Mucosa of gallbladder (tissue), 1 donor: ENCODE measurements at regions not wholly inside any gene's neighbourhood (a gene's known extent, or its start where the extent isn't known, plus 50 kb on each side); places are given as distances from the start of the nearest gene placed in this dataset.
"Not testable (repeated sequence)": the region's sequence is repeated elsewhere in the genome, so short reads cannot be mapped to it uniquely, and the experiment has no call there.

Experiments
- DNase-seq: peaks from one replicate; pipeline ENCODE4 v3.0.0-alpha.2; 2020; ENCODE audit warnings: low spot score
- donor health status: DM: no; HTN: no; CAD: no.

DNA sequence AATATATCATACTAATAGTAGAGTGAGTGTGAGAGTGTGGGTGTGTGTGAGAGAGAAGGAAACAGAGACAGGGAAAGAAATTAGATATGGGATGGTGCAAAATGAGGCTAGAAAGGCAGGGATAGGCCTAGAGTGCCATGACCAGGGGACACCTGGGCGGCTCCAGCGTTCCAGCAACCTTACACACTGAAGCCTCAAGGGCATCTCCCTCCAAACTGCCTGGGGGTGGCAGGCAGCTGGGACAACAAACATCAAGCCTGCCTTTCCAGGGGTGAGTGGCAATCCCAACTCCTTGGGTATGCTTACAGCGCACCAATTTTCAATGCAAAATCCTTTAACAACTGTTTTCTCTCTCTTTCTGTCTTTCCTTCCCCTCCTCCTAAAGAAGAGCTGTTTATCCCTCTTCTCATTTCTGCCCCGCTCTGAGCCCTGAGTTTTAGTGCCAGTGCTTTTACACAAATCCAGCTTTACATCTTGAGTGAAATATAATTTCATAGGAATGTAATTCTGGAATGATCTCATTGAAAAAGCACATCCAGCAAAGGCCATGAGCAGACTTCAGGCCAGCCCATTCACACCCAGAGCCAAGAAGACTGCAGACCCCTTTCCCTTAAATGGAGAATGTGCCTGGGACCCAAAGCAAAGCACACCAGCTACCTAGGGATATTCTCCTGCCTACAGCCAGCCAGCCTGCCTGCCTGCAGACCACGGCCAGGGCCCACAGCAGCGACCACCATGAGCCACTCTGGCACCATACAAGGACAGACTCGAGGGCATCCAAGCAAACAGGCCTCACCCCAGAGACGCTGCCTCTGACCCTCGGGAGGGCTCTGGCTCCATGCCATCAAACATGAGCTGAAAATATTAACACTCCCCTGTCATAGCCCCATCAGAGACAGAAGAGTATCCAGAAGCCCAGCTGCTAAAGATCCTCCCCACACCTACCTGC is 90.3 kb downstream of the RPL27A start:
- no peak for DNase-seq

DNA sequence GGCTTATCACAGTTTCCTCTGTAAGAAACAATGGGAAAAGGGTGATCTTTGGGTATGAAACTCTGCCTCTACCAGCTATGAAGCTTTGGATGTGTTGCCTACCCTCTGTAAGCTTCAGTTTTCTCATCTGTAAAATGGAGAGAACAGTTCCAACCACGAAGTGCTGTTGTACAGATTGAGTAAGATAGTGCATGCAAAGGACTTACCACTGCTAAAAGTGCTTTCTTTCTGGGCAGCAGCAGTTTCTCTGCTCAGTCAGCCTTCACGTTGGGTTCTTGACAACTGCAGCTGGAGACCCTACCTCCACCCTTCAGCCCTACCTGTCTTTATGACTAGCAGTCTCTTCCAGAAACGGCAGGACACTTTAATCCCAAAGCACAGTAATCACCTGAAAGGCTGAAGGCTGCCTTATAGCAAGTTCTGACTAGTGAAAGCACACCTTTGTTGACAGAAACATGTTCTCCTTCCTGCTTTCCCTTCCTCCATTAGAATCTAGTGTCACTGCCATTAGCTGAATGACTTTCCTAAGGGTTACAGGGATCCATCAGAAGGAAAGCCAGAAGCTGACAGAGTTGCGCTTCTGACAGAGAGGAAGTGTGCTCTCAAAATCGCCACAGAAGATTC is 91.4 kb downstream of the RPL27A start:
- no peak for DNase-seq

DNA sequence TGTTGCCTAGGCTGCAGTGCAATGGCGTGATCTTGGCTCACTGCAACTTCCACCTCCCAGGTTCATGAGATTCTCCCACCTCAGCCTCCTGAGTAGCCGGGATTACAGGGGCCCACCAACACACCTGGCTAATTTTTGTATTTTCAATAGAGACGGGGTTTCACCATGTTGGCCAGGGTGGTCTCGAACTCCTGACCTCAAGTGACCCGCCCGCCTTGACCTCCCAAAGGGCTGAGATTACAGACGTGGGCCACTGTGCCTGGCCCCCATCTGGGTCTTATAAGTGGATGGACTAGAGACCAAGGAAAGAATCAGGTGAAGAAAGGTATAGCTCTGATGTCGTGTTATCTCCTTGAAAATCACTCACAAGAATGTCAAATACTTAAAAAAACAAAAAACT is 92.3 kb downstream of the RPL27A start:
- not testable (repeated sequence) for DNase-seq

DNA sequence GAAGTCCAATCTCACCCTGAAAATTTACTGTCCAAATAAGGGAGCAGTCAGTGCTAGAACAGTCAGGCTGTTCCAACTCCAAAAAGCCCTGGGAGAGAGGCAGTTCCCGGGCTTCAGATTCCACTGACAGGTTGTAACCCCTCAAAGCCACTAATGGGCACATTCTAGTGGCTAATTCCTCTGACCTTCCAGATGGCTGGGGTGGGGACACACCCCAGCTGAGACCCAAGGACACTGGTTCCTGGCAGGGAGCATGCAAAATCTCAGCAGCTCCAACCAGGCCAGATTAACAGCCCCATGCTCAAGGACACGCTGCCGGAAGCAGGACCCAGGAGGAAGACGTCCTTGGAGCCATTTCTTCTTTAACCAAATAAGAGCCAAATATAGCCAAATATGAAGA is 92.7 kb downstream of the RPL27A start:
- DNase-seq: no peak

DNA sequence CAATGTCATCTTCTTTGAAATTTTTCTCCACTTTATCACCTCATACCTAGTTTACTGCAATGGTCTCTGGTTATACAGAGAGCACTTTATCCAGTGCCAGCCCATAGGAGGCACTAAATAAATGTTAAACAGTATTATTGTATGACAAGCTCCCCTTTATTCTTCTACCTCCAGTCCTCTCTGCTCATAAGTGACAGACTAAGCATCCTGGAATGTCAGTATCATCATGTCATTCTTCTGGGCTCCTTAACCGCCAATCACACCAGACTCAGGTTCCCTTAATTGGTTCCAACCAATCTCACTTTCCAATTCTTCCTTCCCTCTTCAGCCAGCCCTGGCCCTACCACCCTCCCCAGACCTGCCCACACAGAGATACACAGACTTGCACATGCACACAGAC is 93.1 kb downstream of the RPL27A start:
- DNase-seq: no peak

DNA sequence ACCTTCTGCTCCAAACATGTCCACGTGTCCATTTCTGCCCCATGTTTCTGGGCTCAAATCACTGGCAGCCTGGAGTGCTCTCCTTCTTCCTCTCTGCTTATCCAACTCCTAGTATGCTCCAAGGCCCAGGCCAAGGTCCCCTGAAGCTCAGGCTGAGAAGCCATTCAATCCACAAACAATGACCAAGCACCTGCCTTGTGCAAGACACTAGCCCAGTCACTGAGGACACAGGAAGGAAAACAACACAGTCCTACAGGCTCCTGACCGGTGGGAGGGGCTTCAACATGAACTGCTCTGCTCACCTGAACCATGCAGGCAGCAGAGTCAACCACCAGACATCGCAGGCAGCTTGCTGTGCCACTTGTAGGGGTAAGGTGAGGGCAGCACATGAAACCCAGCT is 93.6 kb downstream of the RPL27A start:
- no peak for DNase-seq

- DNase-seq: no peak
These were observed 95.5 kb downstream of the RPL27A start for GRCh38 chr11:8777907-8778767.

DNA sequence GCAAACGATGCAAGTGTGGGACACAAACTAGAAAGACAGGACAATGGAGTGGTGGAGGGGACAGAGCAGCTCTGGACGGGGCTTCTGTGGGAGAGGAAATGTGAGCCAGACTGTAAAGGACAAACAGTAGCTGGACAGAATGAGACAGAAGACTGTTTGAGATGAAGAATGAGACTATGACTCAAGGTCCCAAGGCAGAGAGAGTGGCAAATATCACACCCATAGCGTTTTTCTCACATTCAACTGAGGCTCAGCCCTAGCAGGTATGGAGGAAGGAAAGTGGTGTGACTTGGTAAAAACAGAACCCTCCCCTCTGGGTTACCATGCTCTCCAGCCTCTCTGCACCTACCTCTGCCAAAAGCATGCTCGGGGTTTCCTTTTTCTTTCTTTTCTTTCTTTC is 96.5 kb downstream of the RPL27A start:
- DNase-seq: no peak

DNA sequence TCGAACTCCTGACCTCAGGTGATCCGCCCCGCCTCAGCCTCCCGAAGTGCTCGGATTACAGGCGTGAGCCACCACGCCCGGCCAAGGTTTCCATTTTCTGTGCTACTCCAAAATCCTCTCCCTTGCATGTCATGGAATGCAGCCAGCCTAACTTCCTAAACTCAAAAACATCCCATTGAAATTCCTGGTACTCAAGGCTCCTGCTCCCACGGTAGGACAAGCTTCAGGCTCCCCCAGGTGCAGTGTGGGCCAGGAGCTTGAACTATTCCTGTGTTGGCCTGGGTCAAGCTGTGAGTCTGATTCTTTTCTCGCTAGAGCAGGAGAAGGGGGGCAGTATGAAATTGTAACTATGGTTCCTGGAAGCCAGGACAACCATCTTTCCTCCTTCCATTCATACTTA is 97.1 kb downstream of the RPL27A start:
- no peak for DNase-seq

DNA sequence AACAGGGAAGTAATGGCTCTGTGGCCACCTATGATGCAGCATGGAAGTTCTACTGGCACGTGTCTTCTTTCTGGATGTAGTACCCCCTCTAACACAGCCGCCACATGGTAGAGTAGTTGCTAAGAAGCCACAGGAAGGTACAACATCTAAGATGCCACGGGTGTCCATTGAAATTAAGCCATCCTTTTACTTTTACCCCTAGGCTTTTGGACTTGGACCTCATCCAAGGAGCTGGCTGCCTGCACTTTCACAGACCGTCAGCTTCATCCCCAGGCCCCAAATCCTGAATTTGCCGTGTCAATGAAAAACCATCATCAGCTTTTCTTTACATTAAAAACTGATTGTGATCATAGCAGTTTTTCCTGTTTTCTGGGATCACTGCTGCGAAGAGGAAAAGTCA is 102.4 kb downstream of the RPL27A start:
- DNase-seq: no peak

DNA sequence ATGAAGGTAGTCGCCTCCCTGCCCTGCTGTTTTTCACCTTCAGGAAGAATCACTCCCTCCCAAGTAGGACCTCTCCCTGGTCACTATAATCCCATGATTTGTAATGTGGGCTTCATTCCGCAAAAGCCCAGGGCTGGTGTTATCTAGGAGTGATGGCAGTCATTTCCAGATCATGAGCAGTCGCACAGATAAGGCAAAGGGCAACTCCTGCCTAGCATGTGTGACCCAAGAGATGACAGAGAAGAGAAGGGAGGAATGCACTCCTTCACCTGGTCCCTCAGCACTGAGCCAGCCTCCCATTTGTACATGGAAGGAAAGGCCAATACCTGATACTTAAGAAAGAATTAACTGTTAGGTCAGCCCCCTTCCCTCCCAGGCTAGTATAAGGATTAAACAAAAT is 102.9 kb downstream of the RPL27A start:
- no peak for DNase-seq

- DNase-seq: no peak
These were observed 103.4 kb downstream of the RPL27A start for GRCh38 chr11:8785998-8786397.

DNA sequence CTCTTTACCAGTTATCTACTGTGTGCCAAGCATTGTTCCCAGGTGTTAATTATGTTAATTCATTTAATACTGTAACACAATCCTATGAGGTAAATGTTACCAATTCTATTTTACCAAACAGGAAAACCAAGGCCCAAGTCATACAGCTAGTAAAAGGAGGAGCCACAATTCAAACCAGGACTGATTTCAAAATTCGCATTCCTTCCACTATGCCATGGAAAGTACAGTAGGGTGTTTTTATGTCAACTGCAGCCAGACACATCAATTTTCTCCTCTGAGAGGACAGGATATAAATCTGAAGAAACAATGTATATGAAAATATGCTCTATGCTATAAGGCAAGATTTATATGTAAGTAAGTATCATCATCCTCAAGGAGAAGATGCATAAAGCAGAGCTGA is 104.3 kb downstream of the RPL27A start:
- no peak for DNase-seq

DNA sequence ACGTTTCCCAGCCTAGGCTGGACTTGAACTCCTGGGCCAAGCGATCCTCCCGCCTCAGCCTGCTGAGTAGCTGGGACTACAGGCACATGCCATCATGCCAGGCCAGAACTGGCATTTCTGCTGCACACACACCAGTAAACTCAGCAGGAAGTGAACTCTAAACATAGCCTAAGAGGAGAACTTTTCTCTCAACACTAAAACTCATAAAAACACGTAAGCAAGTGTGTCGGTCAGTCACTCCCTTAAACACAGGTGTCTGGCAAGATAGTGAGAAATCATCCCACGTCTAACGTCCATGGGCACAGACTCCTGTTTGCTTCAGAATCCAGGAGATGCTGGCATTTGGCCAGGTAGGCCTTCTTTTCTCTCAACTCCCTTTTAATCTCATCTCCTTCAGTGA is 104.8 kb downstream of the RPL27A start:
- DNase-seq: no peak

- no peak for DNase-seq
These were observed 106.0 kb downstream of the RPL27A start for GRCh38 chr11:8788616-8789015.

DNA sequence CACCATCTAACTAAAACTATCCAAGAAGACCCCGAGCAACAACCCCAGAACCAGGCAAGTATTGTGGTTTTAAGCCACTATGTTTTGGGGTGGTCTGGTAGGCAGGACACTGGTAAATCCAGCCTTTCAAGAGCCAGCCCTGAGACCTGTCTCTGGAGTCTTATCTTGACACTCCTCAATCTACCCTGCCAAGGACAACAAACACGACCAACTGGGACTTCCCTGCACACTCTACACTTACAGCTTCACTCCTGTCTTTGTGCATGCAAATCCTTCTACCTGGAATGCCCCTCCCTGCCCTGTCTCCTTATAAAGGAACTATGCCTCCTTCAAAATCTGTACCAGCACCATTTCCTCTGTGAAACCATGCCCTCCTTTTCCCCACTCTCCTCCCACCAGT is 107.3 kb downstream of the RPL27A start:
- no peak for DNase-seq

DNA sequence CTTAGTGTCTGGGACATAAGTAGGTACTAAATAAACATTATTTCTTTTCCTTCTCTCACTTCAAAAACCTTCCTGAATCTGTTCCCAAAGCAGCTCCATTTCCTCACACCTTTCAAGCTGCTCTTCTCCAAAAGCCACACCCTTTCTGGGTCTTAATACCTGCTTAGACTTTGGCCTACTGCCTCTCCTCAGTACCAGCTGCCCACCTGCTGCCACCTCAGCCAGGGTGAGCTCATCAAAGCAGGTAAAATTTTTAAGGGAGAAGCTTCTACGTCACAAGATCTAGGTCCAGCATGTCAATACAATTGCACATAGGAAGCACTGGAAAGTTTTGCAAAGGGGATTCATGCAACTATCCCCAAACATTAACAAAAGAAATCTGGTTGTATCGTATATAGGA is 108.4 kb downstream of the RPL27A start:
- DNase-seq: no peak

- DNase-seq: no peak
These were observed 110.1 kb downstream of the RPL27A start for GRCh38 chr11:8792710-8793109.

GRCh38 chr11:8793114-8793777 is 110.7 kb downstream of the RPL27A start:
- DNase-seq: no peak

DNA sequence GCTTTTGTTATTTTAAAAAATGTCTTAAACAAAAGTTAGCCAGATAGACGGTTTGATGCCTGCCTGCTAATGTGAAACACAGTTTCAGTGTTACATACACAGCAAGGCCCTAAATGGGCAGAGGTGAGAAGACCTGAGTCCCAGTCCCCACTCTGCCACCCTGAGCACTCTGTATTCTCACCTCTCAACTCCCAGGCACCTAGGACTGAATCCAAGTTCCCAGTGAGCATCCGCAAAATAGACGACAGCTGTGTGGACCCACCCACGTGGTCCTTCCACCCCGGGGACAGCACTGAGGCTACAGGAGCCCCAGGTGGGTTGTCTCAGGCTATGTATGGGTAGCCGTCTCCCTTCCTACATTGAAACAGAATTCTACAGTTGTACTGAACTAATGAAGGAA is 111.5 kb downstream of the RPL27A start:
- DNase-seq: no peak

- DNase-seq: peak; percentile 68
These were observed 112.1 kb downstream of the RPL27A start for GRCh38 chr11:8794677-8795103.

DNA sequence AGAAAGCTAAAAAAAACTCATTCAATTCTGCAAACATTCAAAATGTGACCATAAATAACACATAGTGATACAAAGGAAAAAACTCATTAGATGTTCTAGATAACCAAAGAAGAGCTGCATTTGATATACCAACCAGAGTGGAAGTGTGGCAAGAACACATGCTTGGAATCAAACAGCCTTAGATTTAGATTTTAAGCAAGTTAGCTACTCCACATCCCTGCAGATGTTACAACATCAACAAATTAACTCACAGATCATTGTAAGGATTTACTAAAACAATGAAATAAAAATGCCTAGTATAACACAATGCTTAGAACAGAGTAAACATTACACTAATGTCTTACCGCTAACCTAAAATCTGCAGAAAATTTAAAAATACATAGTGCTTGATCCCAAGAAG is 114.0 kb upstream of the AKIP1 start:
- no peak for DNase-seq
